ENCODE measurements at regions not wholly inside any gene's neighbourhood (a gene's known extent, or its start where the extent isn't known, plus 50 kb on each side); places are given as distances from the start of the nearest gene placed in this dataset.

DNA sequence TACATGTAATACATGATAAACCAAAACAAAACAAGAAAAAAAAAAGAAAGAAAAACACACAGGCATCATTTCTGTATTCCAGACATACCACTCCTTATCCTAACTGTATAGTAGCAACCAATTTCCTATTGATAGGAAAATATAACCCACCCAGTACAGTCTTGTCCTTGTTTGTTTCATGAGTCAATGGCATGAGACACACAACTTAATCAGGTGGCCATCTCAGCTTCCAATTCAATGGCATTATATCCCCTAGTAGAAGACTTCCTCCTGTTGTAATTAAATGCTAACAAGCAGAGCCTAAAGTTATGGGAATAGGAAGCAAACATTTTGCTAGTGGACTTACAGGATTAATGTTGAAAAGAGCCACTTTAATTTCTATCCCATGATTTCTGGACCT lies 121.0 kb upstream of the NOL4 start:
- Histone ChIP-seq H3K27ac (ENCODE audit: extremely low read length, insufficient read depth, low read length) (no peak overlapping the region), H3K4me1 (ENCODE audit: insufficient read depth, low read length) (no peaks in the 10 kb centered on the region), H3K27me3 (ENCODE audit: control insufficient read depth in 1 of 2, insufficient read depth in 2 of 2, low read length in 2 of 2) (no peaks in the 10 kb centered on the region), H2AFZ (ENCODE audit: low read length) (no peak overlapping the region), H3K4me3 (replicated peaks in 1 of 3; ENCODE audit: insufficient read depth in 1 of 3, low read depth in 2 of 3, low read length in 3 of 3) (no peak overlapping the region), H3K36me3 (replicated peaks in 1 of 2; ENCODE audit: control insufficient read depth in 1 of 2, insufficient read depth in 2 of 2, low read length in 2 of 2) (no peaks in the 10 kb centered on the region), H3K9ac (ENCODE audit: insufficient read depth, low read depth, low read length) (no peak overlapping the region), H3K4me2 (ENCODE audit: low read depth, low read length) (no peak overlapping the region), H3K9me3 (ENCODE audit: low read length) (no peaks in the 10 kb centered on the region), H4K20me1 (ENCODE audit: insufficient read depth, low read length) (no peaks in the 10 kb centered on the region), H3K79me2 (ENCODE audit: insufficient read depth, low read length) (no peaks in the 10 kb centered on the region)
- DNase-seq (ENCODE audit: low spot score) (no peak), ATAC-seq (no peak), FAIRE-seq (no peak)
- in situ Hi-C loops (cut with HindIII; ENCODE audit: extremely low pct_ligation_motif_present, low pct_unique_long_range_greater_than_20kb) (no loop called here), intact Hi-C loops (cut with micrococcal nuclease; ENCODE audit: unreplicated experiment) (no loop called here)
- TF ChIP-seq ADNP (CRISPR knock-in tag; IDR thresholded peaks at IDR 0.05), result no peak
- no peak for TF ChIP-seq SP4 (CRISPR knock-in tag; IDR thresholded peaks at IDR 0.05)
- TF ChIP-seq ZNF12 (CRISPR knock-in tag; IDR thresholded peaks at IDR 0.05), result no peak
- TF ChIP-seq, protein P1, sequence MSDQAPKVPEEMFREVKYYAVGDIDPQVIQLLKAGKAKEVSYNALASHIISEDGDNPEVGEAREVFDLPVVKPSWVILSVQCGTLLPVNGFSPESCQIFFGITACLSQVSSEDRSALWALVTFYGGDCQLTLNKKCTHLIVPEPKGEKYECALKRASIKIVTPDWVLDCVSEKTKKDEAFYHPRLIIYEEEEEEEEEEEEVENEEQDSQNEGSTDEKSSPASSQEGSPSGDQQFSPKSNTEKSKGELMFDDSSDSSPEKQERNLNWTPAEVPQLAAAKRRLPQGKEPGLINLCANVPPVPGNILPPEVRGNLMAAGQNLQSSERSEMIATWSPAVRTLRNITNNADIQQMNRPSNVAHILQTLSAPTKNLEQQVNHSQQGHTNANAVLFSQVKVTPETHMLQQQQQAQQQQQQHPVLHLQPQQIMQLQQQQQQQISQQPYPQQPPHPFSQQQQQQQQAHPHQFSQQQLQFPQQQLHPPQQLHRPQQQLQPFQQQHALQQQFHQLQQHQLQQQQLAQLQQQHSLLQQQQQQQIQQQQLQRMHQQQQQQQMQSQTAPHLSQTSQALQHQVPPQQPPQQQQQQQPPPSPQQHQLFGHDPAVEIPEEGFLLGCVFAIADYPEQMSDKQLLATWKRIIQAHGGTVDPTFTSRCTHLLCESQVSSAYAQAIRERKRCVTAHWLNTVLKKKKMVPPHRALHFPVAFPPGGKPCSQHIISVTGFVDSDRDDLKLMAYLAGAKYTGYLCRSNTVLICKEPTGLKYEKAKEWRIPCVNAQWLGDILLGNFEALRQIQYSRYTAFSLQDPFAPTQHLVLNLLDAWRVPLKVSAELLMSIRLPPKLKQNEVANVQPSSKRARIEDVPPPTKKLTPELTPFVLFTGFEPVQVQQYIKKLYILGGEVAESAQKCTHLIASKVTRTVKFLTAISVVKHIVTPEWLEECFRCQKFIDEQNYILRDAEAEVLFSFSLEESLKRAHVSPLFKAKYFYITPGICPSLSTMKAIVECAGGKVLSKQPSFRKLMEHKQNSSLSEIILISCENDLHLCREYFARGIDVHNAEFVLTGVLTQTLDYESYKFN (CRISPR knock-in tag; conservative IDR thresholded peaks at IDR 0.05), result no peak
- no peak for TF ChIP-seq MAF1 (CRISPR knock-in tag; IDR thresholded peaks at IDR 0.05; ENCODE audit: borderline replicate concordance)
- no peak for TF ChIP-seq ZNF496 (CRISPR knock-in tag; IDR thresholded peaks at IDR 0.05; ENCODE audit: insufficient replicate concordance)
- no peak for TF ChIP-seq GZF1 (CRISPR knock-in tag; IDR thresholded peaks at IDR 0.05)
- no peak for TF ChIP-seq SMARCC2 (IDR thresholded peaks at IDR 0.05)
- no peak for TF ChIP-seq ZNF383 (CRISPR knock-in tag; IDR thresholded peaks at IDR 0.05; ENCODE audit: borderline replicate concordance)
- TF ChIP-seq TAF1 (CRISPR knock-in tag; IDR thresholded peaks at IDR 0.05), result no peak
- no peak for TF ChIP-seq CBFB (CRISPR knock-in tag; IDR thresholded peaks at IDR 0.05)
- no peak for TF ChIP-seq TMF1 (CRISPR knock-in tag; IDR thresholded peaks at IDR 0.05; ENCODE audit: low read depth)
- TF ChIP-seq ZMYM3 (CRISPR knock-in tag; IDR thresholded peaks at IDR 0.05), result no peak
- TF ChIP-seq ZNF333 (CRISPR knock-in tag; IDR thresholded peaks at IDR 0.05; ENCODE audit: borderline replicate concordance), result no peak
- no peak for TF ChIP-seq NFYB (CRISPR knock-in tag; IDR thresholded peaks at IDR 0.05)
- no peak for TF ChIP-seq ELF3 (CRISPR knock-in tag; IDR thresholded peaks at IDR 0.05)
- TF ChIP-seq ZKSCAN5 (CRISPR knock-in tag; IDR thresholded peaks at IDR 0.05), result no peak
- no peak for TF ChIP-seq ZNF3 (CRISPR knock-in tag; IDR thresholded peaks at IDR 0.05)
- BruUV-seq (replicated peaks), result no TSS peak
- CTCF ChIA-PET (ENCODE audit: low intra/inter-chr PET ratio, low total read pairs), result no interaction called here
- POLR2A ChIA-PET, result no interaction called here
